Gastrocnemius medialis (tissue), 4 donors: ENCODE measurements at regions not wholly inside any gene's neighbourhood (a gene's known extent, or its start where the extent isn't known, plus 50 kb on each side); places are given as distances from the start of the nearest gene placed in this dataset.

Experiments
- CTCF ChIP-seq, 5 experiments: fragments of 450-650 bp in 3 of 5; fragments of 200-600 bp in 2 of 5; sonication (generic) in 2 of 5; IDR thresholded peaks in 4 of 5; conservative IDR thresholded peaks in 1 of 5; 1 replicate in 4 of 5; 2 replicates in 1 of 5; pipeline ENCODE4 v1.5.1; 2016 to 2019; ENCODE audit warnings: antibody characterized with exemption in 5 of 5, mild to moderate bottlenecking in 3 of 5, moderate library complexity in 3 of 5
- POLR2A ChIP-seq, 2 donors: fragments of 450-650 bp; IDR thresholded peaks; one replicate each; pipeline ENCODE4 v1.6.1; 2017; ENCODE audit warnings: antibody characterized with exemption in 2 of 2, mild to moderate bottlenecking in 2 of 2, moderate library complexity in 2 of 2

GRCh38 chr11:11742486-11742885 lies 99.3 kb upstream of the USP47 start:
- TF ChIP-seq POLR2A (IDR thresholded peaks at IDR 0.05) (no peak), CTCF (IDR thresholded peaks at IDR 0.05 in 4 of 5, conservative IDR thresholded peaks at IDR 0.05 in 1 of 5) (no peak)
